ENCODE measurements at regions not wholly inside any gene's neighbourhood (a gene's known extent, or its start where the extent isn't known, plus 50 kb on each side); places are given as distances from the start of the nearest gene placed in this dataset.
"Not testable (repeated sequence)": the region's sequence is repeated elsewhere in the genome, so short reads cannot be mapped to it uniquely, and the experiment has no call there.

- not testable (repeated sequence) for H4K20me1 ChIP-seq (ENCODE audit: insufficient read depth, low read length); H3K4me3 ChIP-seq (ENCODE audit: insufficient read depth, low read depth, low read length); H3K36me3 Mint-ChIP-seq (ENCODE audit: low read depth, unreplicated experiment); DNase-seq (ENCODE audit: low read depth); H3K9ac ChIP-seq (ENCODE audit: low read length); H3K9me3 Mint-ChIP-seq (ENCODE audit: unreplicated experiment); H3K4me1 ChIP-seq (ENCODE audit: insufficient read depth, low read length); H3K27ac Mint-ChIP-seq (ENCODE audit: unreplicated experiment); H3K4me1 Mint-ChIP-seq (ENCODE audit: low read depth, unreplicated experiment); H2AFZ ChIP-seq (ENCODE audit: low read depth, low read length); H3K27ac ChIP-seq (ENCODE audit: low read depth, low read length); FAIRE-seq; H3K9me3 ChIP-seq (ENCODE audit: insufficient read depth, low read depth, low read length); H3K27me3 ChIP-seq (ENCODE audit: insufficient read depth, low read length); H3K79me2 ChIP-seq (ENCODE audit: insufficient read depth, low read length); H3K4me2 ChIP-seq (ENCODE audit: low read length); H3K36me3 ChIP-seq (ENCODE audit: insufficient read depth, low read length); H3K27me3 Mint-ChIP-seq (ENCODE audit: low read depth, unreplicated experiment); H3K4me3 Mint-ChIP-seq (ENCODE audit: unreplicated experiment)
Measured at GRCh38 chr4:49126858-49127257, 140.8 kb downstream of the CWH43 start.

GRCh38 chr4:49129385-49129784 lies 143.3 kb downstream of the CWH43 start:
- not testable (repeated sequence) for H3K9ac ChIP-seq (ENCODE audit: low read length); FAIRE-seq; H3K4me3 ChIP-seq (ENCODE audit: insufficient read depth, low read depth, low read length); H2AFZ ChIP-seq (ENCODE audit: low read depth, low read length); H3K36me3 Mint-ChIP-seq (ENCODE audit: low read depth, unreplicated experiment); H3K27ac Mint-ChIP-seq (ENCODE audit: unreplicated experiment); H3K9me3 ChIP-seq (ENCODE audit: insufficient read depth, low read depth, low read length); H3K4me1 ChIP-seq (ENCODE audit: insufficient read depth, low read length); H3K79me2 ChIP-seq (ENCODE audit: insufficient read depth, low read length); H3K27me3 Mint-ChIP-seq (ENCODE audit: low read depth, unreplicated experiment); H3K4me2 ChIP-seq (ENCODE audit: low read length); DNase-seq (ENCODE audit: low read depth); H3K9me3 Mint-ChIP-seq (ENCODE audit: unreplicated experiment); H3K4me3 Mint-ChIP-seq (ENCODE audit: unreplicated experiment); H4K20me1 ChIP-seq (ENCODE audit: insufficient read depth, low read length); H3K27me3 ChIP-seq (ENCODE audit: insufficient read depth, low read length); H3K36me3 ChIP-seq (ENCODE audit: insufficient read depth, low read length); H3K27ac ChIP-seq (ENCODE audit: low read depth, low read length); H3K4me1 Mint-ChIP-seq (ENCODE audit: low read depth, unreplicated experiment)

GRCh38 chr4:49129870-49130269 lies 143.8 kb downstream of the CWH43 start:
- not testable (repeated sequence) for H3K27me3 Mint-ChIP-seq (ENCODE audit: low read depth, unreplicated experiment); H3K79me2 ChIP-seq (ENCODE audit: insufficient read depth, low read length); H3K36me3 ChIP-seq (ENCODE audit: insufficient read depth, low read length); H3K4me1 Mint-ChIP-seq (ENCODE audit: low read depth, unreplicated experiment); H3K9me3 ChIP-seq (ENCODE audit: insufficient read depth, low read depth, low read length); H3K9me3 Mint-ChIP-seq (ENCODE audit: unreplicated experiment); DNase-seq (ENCODE audit: low read depth); H3K9ac ChIP-seq (ENCODE audit: low read length); H3K27ac Mint-ChIP-seq (ENCODE audit: unreplicated experiment); H2AFZ ChIP-seq (ENCODE audit: low read depth, low read length); H3K4me3 ChIP-seq (ENCODE audit: insufficient read depth, low read depth, low read length); H3K36me3 Mint-ChIP-seq (ENCODE audit: low read depth, unreplicated experiment); H3K4me3 Mint-ChIP-seq (ENCODE audit: unreplicated experiment); H3K27ac ChIP-seq (ENCODE audit: low read depth, low read length); FAIRE-seq; H3K4me2 ChIP-seq (ENCODE audit: low read length); H3K27me3 ChIP-seq (ENCODE audit: insufficient read depth, low read length); H3K4me1 ChIP-seq (ENCODE audit: insufficient read depth, low read length); H4K20me1 ChIP-seq (ENCODE audit: insufficient read depth, low read length)

DNA sequence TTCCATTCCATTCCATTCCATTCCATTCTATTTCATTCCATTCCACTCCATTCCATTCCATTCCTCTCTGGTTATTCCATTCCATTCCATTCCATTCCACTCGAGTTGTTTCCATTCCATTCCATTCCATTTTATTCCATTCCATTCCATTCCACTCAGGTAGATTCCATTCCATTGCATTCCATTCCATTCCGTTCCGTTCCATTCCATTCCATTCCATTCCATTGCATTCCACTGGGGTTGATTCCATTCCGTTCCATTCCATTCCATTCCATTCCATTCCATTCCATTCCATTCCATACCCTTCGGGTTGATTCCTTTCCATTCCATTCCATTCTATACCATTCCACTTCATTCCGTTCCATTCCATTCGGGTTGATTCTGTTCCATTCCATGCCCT lies 144.6 kb downstream of the CWH43 start:
- not testable (repeated sequence) for H3K4me3 ChIP-seq (ENCODE audit: insufficient read depth, low read depth, low read length); H3K27ac Mint-ChIP-seq (ENCODE audit: unreplicated experiment); H2AFZ ChIP-seq (ENCODE audit: low read depth, low read length); H3K9me3 Mint-ChIP-seq (ENCODE audit: unreplicated experiment); H3K27me3 Mint-ChIP-seq (ENCODE audit: low read depth, unreplicated experiment); H3K4me3 Mint-ChIP-seq (ENCODE audit: unreplicated experiment); H3K4me1 ChIP-seq (ENCODE audit: insufficient read depth, low read length); H3K36me3 ChIP-seq (ENCODE audit: insufficient read depth, low read length); H4K20me1 ChIP-seq (ENCODE audit: insufficient read depth, low read length); H3K9me3 ChIP-seq (ENCODE audit: insufficient read depth, low read depth, low read length); H3K36me3 Mint-ChIP-seq (ENCODE audit: low read depth, unreplicated experiment); H3K4me2 ChIP-seq (ENCODE audit: low read length); H3K27ac ChIP-seq (ENCODE audit: low read depth, low read length); H3K4me1 Mint-ChIP-seq (ENCODE audit: low read depth, unreplicated experiment); H3K79me2 ChIP-seq (ENCODE audit: insufficient read depth, low read length); FAIRE-seq; H3K9ac ChIP-seq (ENCODE audit: low read length); H3K27me3 ChIP-seq (ENCODE audit: insufficient read depth, low read length); DNase-seq (ENCODE audit: low read depth)

- H2AFZ ChIP-seq (ENCODE audit: low read depth, low read length); H3K4me1 ChIP-seq (ENCODE audit: insufficient read depth, low read length); H3K4me1 Mint-ChIP-seq (ENCODE audit: low read depth, unreplicated experiment); H3K27me3 Mint-ChIP-seq (ENCODE audit: low read depth, unreplicated experiment); H3K9ac ChIP-seq (ENCODE audit: low read length); FAIRE-seq; H3K27ac ChIP-seq (ENCODE audit: low read depth, low read length); H3K36me3 ChIP-seq (ENCODE audit: insufficient read depth, low read length); H4K20me1 ChIP-seq (ENCODE audit: insufficient read depth, low read length); H3K9me3 ChIP-seq (ENCODE audit: insufficient read depth, low read depth, low read length); DNase-seq (ENCODE audit: low read depth); H3K27ac Mint-ChIP-seq (ENCODE audit: unreplicated experiment); H3K4me3 ChIP-seq (ENCODE audit: insufficient read depth, low read depth, low read length); H3K79me2 ChIP-seq (ENCODE audit: insufficient read depth, low read length); H3K27me3 ChIP-seq (ENCODE audit: insufficient read depth, low read length); H3K36me3 Mint-ChIP-seq (ENCODE audit: low read depth, unreplicated experiment); H3K4me3 Mint-ChIP-seq (ENCODE audit: unreplicated experiment); H3K4me2 ChIP-seq (ENCODE audit: low read length): not testable (repeated sequence)
- H3K9me3 Mint-ChIP-seq (ENCODE audit: unreplicated experiment): peaks cover 23% of the 10 kb centered on the region
Measured at GRCh38 chr4:49137043-49137442, 151.0 kb downstream of the CWH43 start.

- H3K9me3 Mint-ChIP-seq (ENCODE audit: unreplicated experiment): peaks cover 24% of the 10 kb centered on the region
- not testable (repeated sequence) for H3K27ac Mint-ChIP-seq (ENCODE audit: unreplicated experiment); H3K4me1 Mint-ChIP-seq (ENCODE audit: low read depth, unreplicated experiment); H2AFZ ChIP-seq (ENCODE audit: low read depth, low read length); H3K9ac ChIP-seq (ENCODE audit: low read length); H3K4me2 ChIP-seq (ENCODE audit: low read length); DNase-seq (ENCODE audit: low read depth); H3K27me3 ChIP-seq (ENCODE audit: insufficient read depth, low read length); H3K27ac ChIP-seq (ENCODE audit: low read depth, low read length); H3K9me3 ChIP-seq (ENCODE audit: insufficient read depth, low read depth, low read length); H3K27me3 Mint-ChIP-seq (ENCODE audit: low read depth, unreplicated experiment); H3K4me1 ChIP-seq (ENCODE audit: insufficient read depth, low read length); H3K4me3 Mint-ChIP-seq (ENCODE audit: unreplicated experiment); FAIRE-seq; H3K36me3 Mint-ChIP-seq (ENCODE audit: low read depth, unreplicated experiment); H4K20me1 ChIP-seq (ENCODE audit: insufficient read depth, low read length); H3K79me2 ChIP-seq (ENCODE audit: insufficient read depth, low read length); H3K36me3 ChIP-seq (ENCODE audit: insufficient read depth, low read length); H3K4me3 ChIP-seq (ENCODE audit: insufficient read depth, low read depth, low read length)
Measured at GRCh38 chr4:49137961-49138360, 151.9 kb downstream of the CWH43 start.
